OCI-LY1 (cell line): ENCODE measurements at regions not wholly inside any gene's neighbourhood (a gene's known extent, or its start where the extent isn't known, plus 50 kb on each side); places are given as distances from the start of the nearest gene placed in this dataset.

ENCODE experiments used
- EZH2 ChIP-seq: fragments of 200-600 bp; sonication (generic), shearing (Covaris generic); IDR thresholded peaks from 2 replicates; pipeline ENCODE4 v1.8.0; 2017; ENCODE audit warnings: borderline replicate concordance, mixed run types, mild to moderate bottlenecking, antibody characterized with exemption, low read length, moderate library complexity, mixed read lengths
- TF ChIP-seq, protein P1 (sequence below): fragments of 200-600 bp; sonication (generic), shearing (Covaris generic); IDR thresholded peaks from 2 replicates; pipeline ENCODE4 v1.5.1; 2017; ENCODE audit warnings: mild to moderate bottlenecking, antibody characterized with exemption, low read length, moderate library complexity, mixed read lengths

DNA sequence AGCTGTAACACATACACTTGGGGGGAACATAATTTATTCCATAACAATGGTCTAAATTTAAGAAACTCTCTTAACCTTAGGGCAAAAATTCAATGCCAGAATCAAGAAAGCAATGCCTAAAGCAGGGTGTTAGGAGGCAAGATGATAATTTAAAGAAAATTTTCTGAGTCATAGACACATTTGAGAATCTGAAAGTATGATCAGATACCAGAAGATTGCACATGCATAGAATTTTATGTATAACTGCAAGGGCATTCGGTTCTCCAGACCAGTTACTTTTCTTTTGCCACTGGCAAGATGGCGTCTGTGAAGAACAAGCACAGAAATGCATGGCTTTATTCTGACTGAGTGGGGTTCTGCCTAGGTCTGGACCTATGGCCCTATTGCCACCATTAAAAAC is 64.4 kb upstream of the IPO9 start:
- TF ChIP-seq, protein P1, sequence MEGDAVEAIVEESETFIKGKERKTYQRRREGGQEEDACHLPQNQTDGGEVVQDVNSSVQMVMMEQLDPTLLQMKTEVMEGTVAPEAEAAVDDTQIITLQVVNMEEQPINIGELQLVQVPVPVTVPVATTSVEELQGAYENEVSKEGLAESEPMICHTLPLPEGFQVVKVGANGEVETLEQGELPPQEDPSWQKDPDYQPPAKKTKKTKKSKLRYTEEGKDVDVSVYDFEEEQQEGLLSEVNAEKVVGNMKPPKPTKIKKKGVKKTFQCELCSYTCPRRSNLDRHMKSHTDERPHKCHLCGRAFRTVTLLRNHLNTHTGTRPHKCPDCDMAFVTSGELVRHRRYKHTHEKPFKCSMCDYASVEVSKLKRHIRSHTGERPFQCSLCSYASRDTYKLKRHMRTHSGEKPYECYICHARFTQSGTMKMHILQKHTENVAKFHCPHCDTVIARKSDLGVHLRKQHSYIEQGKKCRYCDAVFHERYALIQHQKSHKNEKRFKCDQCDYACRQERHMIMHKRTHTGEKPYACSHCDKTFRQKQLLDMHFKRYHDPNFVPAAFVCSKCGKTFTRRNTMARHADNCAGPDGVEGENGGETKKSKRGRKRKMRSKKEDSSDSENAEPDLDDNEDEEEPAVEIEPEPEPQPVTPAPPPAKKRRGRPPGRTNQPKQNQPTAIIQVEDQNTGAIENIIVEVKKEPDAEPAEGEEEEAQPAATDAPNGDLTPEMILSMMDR, result no peak
- no peak for TF ChIP-seq EZH2
